ENCODE measurements at regions not wholly inside any gene's neighbourhood (a gene's known extent, or its start where the extent isn't known, plus 50 kb on each side); places are given as distances from the start of the nearest gene placed in this dataset.

GRCh38 chr7:123360631-123361030 is 160.9 kb upstream of the SLC13A1 start:
- TF ChIP-seq CTCF (IDR thresholded peaks at IDR 0.05; ENCODE audit: low read depth, low read length) (no peak), POLR2A (IDR thresholded peaks at IDR 0.05; ENCODE audit: extremely low read depth, insufficient read length) (no peak)
- TF ChIP-seq, protein P1, sequence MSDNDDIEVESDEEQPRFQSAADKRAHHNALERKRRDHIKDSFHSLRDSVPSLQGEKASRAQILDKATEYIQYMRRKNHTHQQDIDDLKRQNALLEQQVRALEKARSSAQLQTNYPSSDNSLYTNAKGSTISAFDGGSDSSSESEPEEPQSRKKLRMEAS (IDR thresholded peaks at IDR 0.05; ENCODE audit: low read depth, low read length), result no peak

Data from NB4 (cell line).